Body of pancreas (tissue), 4 donors: ENCODE measurements at regions not wholly inside any gene's neighbourhood (a gene's known extent, or its start where the extent isn't known, plus 50 kb on each side); places are given as distances from the start of the nearest gene placed in this dataset.

Experiments
- POLR2A ChIP-seq, 3 donors: fragments of 450-650 bp; IDR thresholded peaks; one replicate each; pipeline ENCODE4 v1.6.1; 2016; ENCODE audit warnings: antibody characterized with exemption in 3 of 3, mild to moderate bottlenecking in 2 of 3
- TF ChIP-seq, protein P1 (sequence below), 7 experiments: fragments of 450-650 bp in 4 of 7; fragments of 200-600 bp in 3 of 7; sonication (generic) in 3 of 7; IDR thresholded peaks; one replicate each; pipeline ENCODE4 v1.5.1; 2016 to 2019; ENCODE audit warnings: antibody characterized with exemption in 7 of 7

DNA sequence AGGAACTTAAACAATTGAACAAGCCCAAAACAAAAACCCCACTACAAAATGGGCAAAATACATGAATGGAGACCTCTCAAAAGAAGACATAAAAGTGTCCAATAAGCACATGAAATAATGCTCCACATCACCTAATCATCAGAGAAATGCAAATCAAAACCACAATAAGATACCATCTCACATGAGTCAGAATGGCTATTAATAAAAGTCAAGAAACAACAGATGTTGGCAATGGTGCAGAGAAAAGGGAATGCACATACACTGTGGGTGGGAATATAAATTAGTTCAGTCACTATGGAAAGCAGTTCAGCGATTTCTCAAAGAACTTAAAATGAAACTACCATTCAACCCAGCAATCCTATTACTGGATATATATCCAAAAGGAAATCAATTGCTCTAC is 337.4 kb upstream of the GRIA1 start:
- no peak for TF ChIP-seq POLR2A (IDR thresholded peaks at IDR 0.05)
- TF ChIP-seq, protein P1, sequence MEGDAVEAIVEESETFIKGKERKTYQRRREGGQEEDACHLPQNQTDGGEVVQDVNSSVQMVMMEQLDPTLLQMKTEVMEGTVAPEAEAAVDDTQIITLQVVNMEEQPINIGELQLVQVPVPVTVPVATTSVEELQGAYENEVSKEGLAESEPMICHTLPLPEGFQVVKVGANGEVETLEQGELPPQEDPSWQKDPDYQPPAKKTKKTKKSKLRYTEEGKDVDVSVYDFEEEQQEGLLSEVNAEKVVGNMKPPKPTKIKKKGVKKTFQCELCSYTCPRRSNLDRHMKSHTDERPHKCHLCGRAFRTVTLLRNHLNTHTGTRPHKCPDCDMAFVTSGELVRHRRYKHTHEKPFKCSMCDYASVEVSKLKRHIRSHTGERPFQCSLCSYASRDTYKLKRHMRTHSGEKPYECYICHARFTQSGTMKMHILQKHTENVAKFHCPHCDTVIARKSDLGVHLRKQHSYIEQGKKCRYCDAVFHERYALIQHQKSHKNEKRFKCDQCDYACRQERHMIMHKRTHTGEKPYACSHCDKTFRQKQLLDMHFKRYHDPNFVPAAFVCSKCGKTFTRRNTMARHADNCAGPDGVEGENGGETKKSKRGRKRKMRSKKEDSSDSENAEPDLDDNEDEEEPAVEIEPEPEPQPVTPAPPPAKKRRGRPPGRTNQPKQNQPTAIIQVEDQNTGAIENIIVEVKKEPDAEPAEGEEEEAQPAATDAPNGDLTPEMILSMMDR (IDR thresholded peaks at IDR 0.05): no peak
